DND-41 (cell line): ENCODE measurements at regions not wholly inside any gene's neighbourhood (a gene's known extent, or its start where the extent isn't known, plus 50 kb on each side); places are given as distances from the start of the nearest gene placed in this dataset.

Experiments
- ATAC-seq: fragments of 200-7000 bp; cut with Tn5 transposase; 3 replicates; pipeline ENCODE4 v1.9.1; 2021; ENCODE audit warnings: low read depth; ENCODE audit not compliant: insufficient read depth
- DNase-seq: peaks from one replicate; pipeline ENCODE4 v3.0.0-alpha.2; 2020
- H2AFZ ChIP-seq: 2 replicates; pipeline ENCODE4 v1.6.0; 2012; ENCODE audit warnings: low read depth, low read length
- H3K27ac ChIP-seq: 2 replicates; pipeline ENCODE4 v1.5.1; 2012; ENCODE audit warnings: low read length, inconsistent platforms
- H3K27me3 ChIP-seq: fragments of 200-600 bp; sonication (generic); 2 replicates; pipeline ENCODE4 v1.6.0; 2012; ENCODE audit warnings: low read length, mild to moderate bottlenecking, inconsistent platforms; ENCODE audit not compliant: insufficient read depth, poor library complexity
- H3K36me3 ChIP-seq: 2 replicates; pipeline ENCODE4 v1.5.1; 2012; ENCODE audit warnings: low read length, inconsistent platforms; ENCODE audit not compliant: insufficient read depth
- H3K4me1 ChIP-seq: 2 replicates; pipeline ENCODE4 v1.5.1; 2012; ENCODE audit warnings: mild to moderate bottlenecking, low read length; ENCODE audit not compliant: insufficient read depth
- H3K4me2 ChIP-seq: 2 replicates; pipeline ENCODE4 v1.6.0; 2012; ENCODE audit warnings: mild to moderate bottlenecking, moderate library complexity, low read length, inconsistent platforms; ENCODE audit not compliant: insufficient read depth
- H3K4me3 ChIP-seq, 2 experiments: fragments of 200-600 bp in 1 of 2; shearing (Covaris generic) in 1 of 2; 2 replicates each; pipeline ENCODE4 v1.5.1; 2012 to 2016; ENCODE audit warnings: inconsistent platforms in 2 of 2, low read length in 2 of 2, mild to moderate bottlenecking in 2 of 2, low read depth in 1 of 2, moderate library complexity in 1 of 2
- H3K79me2 ChIP-seq: 2 replicates; pipeline ENCODE4 v1.6.0; 2012; ENCODE audit warnings: low read length, inconsistent platforms; ENCODE audit not compliant: insufficient read depth
- H3K9ac ChIP-seq: 2 replicates; pipeline ENCODE4 v1.6.0; 2012; ENCODE audit warnings: low read depth, mild to moderate bottlenecking, inconsistent platforms, low read length, moderate library complexity
- H3K9me3 ChIP-seq: 2 replicates; pipeline ENCODE4 v1.5.1; 2012; ENCODE audit warnings: low read length, moderate library complexity, mild to moderate bottlenecking, inconsistent platforms; ENCODE audit not compliant: insufficient read depth, severe bottlenecking
- H4K20me1 ChIP-seq: 2 replicates; pipeline ENCODE4 v1.6.0; 2012; ENCODE audit warnings: low read length; ENCODE audit not compliant: insufficient read depth
- CTCF ChIP-seq: IDR thresholded peaks from 2 replicates; pipeline ENCODE4 v1.5.1; 2012; ENCODE audit warnings: borderline replicate concordance, low read length, moderate library complexity, mild to moderate bottlenecking; ENCODE audit not compliant: poor library complexity, severe bottlenecking; ENCODE audit errors: extremely low read depth
- EZH2 ChIP-seq: IDR thresholded peaks from 3 replicates; pipeline ENCODE4 v1.6.1; 2012; ENCODE audit warnings: borderline replicate concordance, low read depth, mild to moderate bottlenecking, moderate library complexity, low read length, inconsistent platforms; ENCODE audit not compliant: severe bottlenecking

GRCh38 chr2:122072666-122073065 is 317.2 kb downstream of the TSN start:
- Histone ChIP-seq H3K4me2 (no peak overlapping the region), H3K79me2 (no peaks in the 10 kb centered on the region), H3K9ac (no peak overlapping the region), H3K4me1 (no peaks in the 10 kb centered on the region), H4K20me1 (no peaks in the 10 kb centered on the region), H3K27me3 (no peaks in the 10 kb centered on the region), H3K36me3 (no peaks in the 10 kb centered on the region), H3K9me3 (no peaks in the 10 kb centered on the region), H2AFZ (no peak overlapping the region), H3K27ac (no peak overlapping the region), H3K4me3 (no peak overlapping the region)
- TF ChIP-seq EZH2 (no peak), CTCF (no peak)
- ATAC-seq (no peak), DNase-seq (no peak)

DNA sequence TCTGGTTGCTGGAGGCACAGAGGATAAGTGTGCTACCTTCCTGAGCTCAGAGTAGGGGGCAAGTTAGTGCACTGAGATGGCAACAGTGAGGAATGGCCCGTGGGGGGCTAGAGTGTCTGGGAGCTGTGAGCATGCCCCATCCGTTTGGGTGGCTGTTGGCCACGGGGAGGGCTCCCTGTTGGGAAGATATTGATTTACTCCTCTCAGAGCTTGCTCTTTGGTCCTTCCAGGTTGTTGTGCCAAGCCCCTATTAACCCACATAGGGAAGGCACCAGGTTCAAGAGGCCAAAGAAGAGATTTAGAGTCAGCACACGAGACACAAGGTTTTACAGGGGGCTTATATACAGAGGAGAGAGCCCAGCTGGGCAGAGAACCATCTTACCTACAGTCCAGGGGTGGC is 318.8 kb downstream of the TSN start:
- Histone ChIP-seq H3K9me3 (no peaks in the 10 kb centered on the region), H3K9ac (no peak overlapping the region), H3K4me1 (no peaks in the 10 kb centered on the region), H3K4me2 (no peak overlapping the region), H3K79me2 (no peaks in the 10 kb centered on the region), H3K27ac (no peak overlapping the region), H4K20me1 (no peaks in the 10 kb centered on the region), H3K36me3 (no peaks in the 10 kb centered on the region), H3K4me3 (no peak overlapping the region), H2AFZ (no peak overlapping the region), H3K27me3 (no peaks in the 10 kb centered on the region)
- TF ChIP-seq CTCF (no peak), EZH2 (no peak)
- DNase-seq (no peak), ATAC-seq (no peak)

GRCh38 chr2:122075381-122075780 is 319.9 kb downstream of the TSN start:
- ATAC-seq (no peak), DNase-seq (no peak)
- Histone ChIP-seq H3K4me1 (no peaks in the 10 kb centered on the region), H3K9ac (no peak overlapping the region), H2AFZ (no peak overlapping the region), H3K36me3 (no peaks in the 10 kb centered on the region), H3K9me3 (no peaks in the 10 kb centered on the region), H4K20me1 (no peaks in the 10 kb centered on the region), H3K79me2 (no peaks in the 10 kb centered on the region), H3K27me3 (no peaks in the 10 kb centered on the region), H3K4me3 (no peak overlapping the region), H3K4me2 (no peak overlapping the region), H3K27ac (no peak overlapping the region)
- TF ChIP-seq EZH2 (no peak), CTCF (no peak)

DNA sequence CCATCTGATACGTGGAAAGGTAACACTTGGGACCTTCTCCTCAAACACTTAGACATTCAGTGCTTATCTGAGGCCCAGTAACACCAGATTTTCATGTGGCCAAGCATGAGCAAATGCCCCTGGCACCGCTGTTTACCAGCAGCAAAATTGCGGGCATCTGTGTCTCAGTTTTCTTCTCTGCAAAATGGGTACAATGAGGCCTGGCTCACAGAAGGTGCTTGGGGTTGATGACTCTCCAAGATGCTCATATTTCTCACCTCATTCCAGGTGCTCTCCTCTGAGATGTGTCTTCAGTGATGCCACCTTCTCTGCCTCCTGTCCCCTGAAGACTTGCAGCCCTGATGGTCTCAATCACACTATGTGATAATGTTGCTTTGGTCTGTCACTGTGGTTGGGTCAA is 321.7 kb downstream of the TSN start:
- no peaks in the 10 kb centered on the region for H3K79me2 ChIP-seq
- H3K9ac ChIP-seq: no peak overlapping the region
- no peaks in the 10 kb centered on the region for H3K27me3 ChIP-seq
- H4K20me1 ChIP-seq: no peaks in the 10 kb centered on the region
- TF ChIP-seq EZH2 (no peak), CTCF (no peak)
- no peak overlapping the region for H3K27ac ChIP-seq
- no peak overlapping the region for H2AFZ ChIP-seq
- no peaks in the 10 kb centered on the region for H3K9me3 ChIP-seq
- no peaks in the 10 kb centered on the region for H3K36me3 ChIP-seq
- DNase-seq (no peak), ATAC-seq (no peak)
- no peak overlapping the region for H3K4me3 ChIP-seq
- no peaks in the 10 kb centered on the region for H3K4me1 ChIP-seq
- no peak overlapping the region for H3K4me2 ChIP-seq
